ENCODE measurements at regions not wholly inside any gene's neighbourhood (a gene's known extent, or its start where the extent isn't known, plus 50 kb on each side); places are given as distances from the start of the nearest gene placed in this dataset.

DNA sequence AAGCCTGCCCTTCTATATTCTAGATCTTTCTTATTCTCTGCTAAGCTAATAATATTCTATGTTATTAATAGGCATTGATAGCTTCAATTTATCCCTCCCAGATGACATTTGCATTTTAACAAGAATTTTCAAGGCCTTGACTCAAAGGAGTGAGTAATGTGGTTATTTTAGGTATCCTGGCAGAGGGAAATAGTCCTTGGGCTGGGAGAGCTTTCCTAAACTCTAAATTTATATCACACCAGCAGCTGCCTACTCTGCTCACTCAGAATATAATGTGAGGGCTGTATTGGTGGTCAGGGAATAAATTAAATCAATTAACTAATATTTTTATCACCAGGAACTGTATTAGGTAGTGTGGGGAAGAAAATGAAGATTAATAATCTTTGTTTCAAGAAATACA is 74.8 kb upstream of the ADAM23 start:
- TF ChIP-seq, protein P1, sequence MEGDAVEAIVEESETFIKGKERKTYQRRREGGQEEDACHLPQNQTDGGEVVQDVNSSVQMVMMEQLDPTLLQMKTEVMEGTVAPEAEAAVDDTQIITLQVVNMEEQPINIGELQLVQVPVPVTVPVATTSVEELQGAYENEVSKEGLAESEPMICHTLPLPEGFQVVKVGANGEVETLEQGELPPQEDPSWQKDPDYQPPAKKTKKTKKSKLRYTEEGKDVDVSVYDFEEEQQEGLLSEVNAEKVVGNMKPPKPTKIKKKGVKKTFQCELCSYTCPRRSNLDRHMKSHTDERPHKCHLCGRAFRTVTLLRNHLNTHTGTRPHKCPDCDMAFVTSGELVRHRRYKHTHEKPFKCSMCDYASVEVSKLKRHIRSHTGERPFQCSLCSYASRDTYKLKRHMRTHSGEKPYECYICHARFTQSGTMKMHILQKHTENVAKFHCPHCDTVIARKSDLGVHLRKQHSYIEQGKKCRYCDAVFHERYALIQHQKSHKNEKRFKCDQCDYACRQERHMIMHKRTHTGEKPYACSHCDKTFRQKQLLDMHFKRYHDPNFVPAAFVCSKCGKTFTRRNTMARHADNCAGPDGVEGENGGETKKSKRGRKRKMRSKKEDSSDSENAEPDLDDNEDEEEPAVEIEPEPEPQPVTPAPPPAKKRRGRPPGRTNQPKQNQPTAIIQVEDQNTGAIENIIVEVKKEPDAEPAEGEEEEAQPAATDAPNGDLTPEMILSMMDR (IDR thresholded peaks at IDR 0.05; ENCODE audit: insufficient read depth, low read depth, low read length) = no peak
- no peaks in the 10 kb centered on the region for H3K36me3 ChIP-seq (ENCODE audit: control insufficient read depth, insufficient read depth, low read length)
- DNase-seq (ENCODE audit: low read depth) = no peak
- H3K4me3 ChIP-seq (ENCODE audit: low read depth, low read length) = no peak overlapping the region
- POLR2A ChIA-PET = no interaction called here
- CTCF ChIA-PET = no interaction called here
- no peaks in the 10 kb centered on the region for H3K27me3 ChIP-seq (ENCODE audit: control insufficient read depth, insufficient read depth, low read length)

DNA sequence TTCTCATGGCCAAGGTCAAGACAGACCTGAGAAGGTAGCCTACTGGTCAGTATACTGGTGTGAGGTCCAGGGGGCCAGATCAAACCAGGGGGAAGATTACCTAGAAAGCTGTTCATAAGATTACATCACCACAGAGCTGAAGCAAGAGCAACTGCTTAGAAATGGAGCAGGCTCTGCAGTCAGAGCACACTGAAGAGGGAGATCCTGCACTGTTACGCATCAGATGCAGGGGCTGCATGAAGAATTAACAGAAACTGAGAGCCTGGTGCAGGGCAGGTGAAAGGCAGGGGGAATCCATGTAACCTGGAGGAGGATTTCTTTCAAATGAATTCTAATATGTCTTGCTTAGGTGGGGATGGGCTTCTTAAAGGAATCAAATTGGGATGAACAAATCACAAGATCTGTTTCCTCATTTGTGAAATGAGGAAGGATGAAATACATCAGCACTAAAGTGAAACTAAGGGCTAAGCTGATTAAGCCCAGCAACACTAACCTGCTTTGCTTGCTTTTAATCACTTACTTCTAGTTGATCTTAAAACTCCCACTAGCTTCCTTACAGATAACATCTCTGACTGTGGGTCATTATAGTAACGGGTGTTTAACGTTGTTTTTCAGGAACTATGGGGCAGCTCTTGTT is 74.3 kb upstream of the ADAM23 start:
- ChIA-PET POLR2A (no interaction called here), CTCF (no interaction called here)
- H3K27me3 ChIP-seq (ENCODE audit: control insufficient read depth, insufficient read depth, low read length) = no peaks in the 10 kb centered on the region
- no peak overlapping the region for H3K4me3 ChIP-seq (ENCODE audit: low read depth, low read length)
- TF ChIP-seq, protein P1 (IDR thresholded peaks at IDR 0.05; ENCODE audit: insufficient read depth, low read depth, low read length) = no peak
- H3K36me3 ChIP-seq (ENCODE audit: control insufficient read depth, insufficient read depth, low read length) = no peaks in the 10 kb centered on the region
- DNase-seq (ENCODE audit: low read depth) = no peak

DNA sequence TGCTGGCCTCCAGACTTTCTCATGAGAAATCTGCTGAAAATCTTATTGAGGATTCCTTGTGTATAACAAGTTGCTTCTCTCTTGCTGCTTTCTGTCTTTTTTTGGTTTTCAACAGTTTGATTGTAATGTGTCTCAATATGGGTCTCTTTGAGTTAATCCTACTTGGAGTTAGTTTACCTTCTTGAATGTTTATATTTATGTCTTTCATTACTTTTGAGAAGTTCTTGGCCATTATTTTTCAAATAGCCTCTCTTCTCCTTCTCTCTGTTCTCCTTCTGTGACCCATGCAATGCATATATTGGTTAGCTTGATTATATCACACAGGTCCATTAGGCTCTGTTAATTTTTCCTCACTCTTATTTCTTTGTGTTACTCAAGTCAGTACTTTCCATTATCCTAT is 67.4 kb upstream of the ADAM23 start:
- ChIA-PET POLR2A (no interaction called here), CTCF (no interaction called here)
- Histone ChIP-seq H3K4me3 (ENCODE audit: low read depth, low read length) (no peak overlapping the region), H3K27me3 (ENCODE audit: control insufficient read depth, insufficient read depth, low read length) (no peaks in the 10 kb centered on the region), H3K36me3 (ENCODE audit: control insufficient read depth, insufficient read depth, low read length) (no peaks in the 10 kb centered on the region)
- TF ChIP-seq, protein P1 (IDR thresholded peaks at IDR 0.05; ENCODE audit: insufficient read depth, low read depth, low read length) = no peak
- no peak for DNase-seq (ENCODE audit: low read depth)

DNA sequence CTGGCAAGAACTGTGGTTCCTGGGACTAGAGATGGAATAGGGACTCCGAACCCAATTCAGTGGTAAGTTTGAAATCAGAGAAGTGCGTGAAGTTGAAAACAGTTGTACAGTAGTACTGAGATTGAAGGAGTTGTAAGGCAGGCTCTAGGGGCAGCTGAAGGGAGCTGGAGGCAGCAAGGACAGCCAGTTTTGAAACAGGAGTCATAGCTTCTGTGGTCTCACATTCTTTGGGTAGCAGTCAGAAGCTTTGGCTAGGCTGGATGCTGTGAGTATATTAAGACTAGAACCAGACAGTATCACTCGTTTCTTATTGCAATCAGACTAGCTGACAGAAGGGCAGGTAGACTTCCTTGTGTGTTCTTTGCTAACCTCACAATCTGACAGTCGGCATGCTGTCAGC is 64.5 kb upstream of the ADAM23 start:
- ChIA-PET CTCF (interaction anchor here (0.9 to 1.2 kb wide), 2 partner anchors 12 to 18 kb away, joined by 4 read pairs; no protein-coding TSS in a partner anchor), POLR2A (no interaction called here)
- Histone ChIP-seq H3K27me3 (ENCODE audit: control insufficient read depth, insufficient read depth, low read length) (no peaks in the 10 kb centered on the region), H3K36me3 (ENCODE audit: control insufficient read depth, insufficient read depth, low read length) (no peaks in the 10 kb centered on the region), H3K4me3 (ENCODE audit: low read depth, low read length) (no peak overlapping the region)
- TF ChIP-seq, protein P1 (IDR thresholded peaks at IDR 0.05; ENCODE audit: insufficient read depth, low read depth, low read length) = no peak
- DNase-seq (ENCODE audit: low read depth) = no peak

DNA sequence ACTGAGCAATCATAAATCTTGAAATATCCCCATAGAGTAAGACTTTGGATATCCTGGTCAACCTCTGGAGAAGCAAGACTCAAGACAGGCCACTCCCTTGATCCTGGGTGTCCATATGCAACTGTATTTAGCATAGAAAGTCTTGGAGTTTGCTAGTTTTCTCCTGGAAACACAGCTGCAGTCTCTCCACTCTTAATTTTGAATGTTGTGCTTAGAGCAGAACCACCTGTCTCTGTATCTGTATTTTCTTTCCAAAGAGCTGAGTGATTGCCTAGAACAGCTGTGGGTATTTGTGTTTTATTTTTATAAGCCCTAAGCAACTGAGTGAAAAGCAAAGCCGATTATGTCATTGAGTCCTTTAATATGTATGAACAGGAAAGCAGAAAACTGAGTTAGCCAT is 64.1 kb upstream of the ADAM23 start:
- CTCF ChIA-PET = interaction anchor here (0.9 to 1.2 kb wide), 2 partner anchors 12 to 18 kb away, joined by 4 read pairs; no protein-coding TSS in a partner anchor
- no peak for DNase-seq (ENCODE audit: low read depth)
- H3K36me3 ChIP-seq (ENCODE audit: control insufficient read depth, insufficient read depth, low read length) = no peaks in the 10 kb centered on the region
- no peak overlapping the region for H3K4me3 ChIP-seq (ENCODE audit: low read depth, low read length)
- no peaks in the 10 kb centered on the region for H3K27me3 ChIP-seq (ENCODE audit: control insufficient read depth, insufficient read depth, low read length)
- POLR2A ChIA-PET = no interaction called here
- TF ChIP-seq, protein P1 (IDR thresholded peaks at IDR 0.05; ENCODE audit: insufficient read depth, low read depth, low read length) = no peak

Data from BJ (cell line).